Endothelial cell of umbilical vein (primary cell): ENCODE measurements at regions not wholly inside any gene's neighbourhood (a gene's known extent, or its start where the extent isn't known, plus 50 kb on each side); places are given as distances from the start of the nearest gene placed in this dataset.

Source experiments
- BruUV-seq: library from RNA; stranded (reverse); fragments of 400-500 nt; replicated peaks from 2 replicates; lab custom pipeline; 2021; lab: Mats Ljungman, UMichigan
- CTCF ChIA-PET: fragments of 300-600, 350-600 bp; sonication (Branson Sonifier 250); formaldehyde crosslinking; loops from one replicate; lab custom pipeline; 2021; ENCODE audit warnings: antibody characterized with exemption, inconsistent platforms; lab: Charles Lee
- POLR2A ChIA-PET: fragments of 300-600, 350-600 bp; sonication (Branson Sonifier 250); formaldehyde crosslinking; loops from one replicate; lab custom pipeline; 2021; ENCODE audit warnings: antibody characterized with exemption, inconsistent platforms; lab: Charles Lee
- DNase-seq: peaks from one replicate; pipeline ENCODE4 v3.0.0-alpha.2; 2011; ENCODE audit warnings: low read depth, low spot score
- FAIRE-seq: peaks from 2 replicates; lab custom pipeline; 2011; peaks lifted over from hg19 to GRCh38; lab: Jason Lieb, UNC
- H2AFZ ChIP-seq: 2 replicates; pipeline ENCODE4 v1.6.0; 2012; ENCODE audit warnings: low read depth, low read length, control low read depth, inconsistent platforms
- H3K27ac ChIP-seq: 2 replicates; pipeline ENCODE4 v1.5.1; 2011; ENCODE audit warnings: low read depth, mild to moderate bottlenecking, control low read depth, low read length, moderate library complexity; ENCODE audit not compliant: insufficient read depth
- H3K27me3 ChIP-seq, 2 experiments: 2 replicates each; pipeline versions ENCODE4 v1.6.0 to v1.6.1; 2011; ENCODE audit warnings: low read length in 2 of 2, mixed read lengths in 1 of 2; ENCODE audit not compliant: control insufficient read depth in 2 of 2, insufficient read depth in 2 of 2
- H3K36me3 ChIP-seq, 2 experiments: 2 replicates in 1 of 2; 3 replicates in 1 of 2; pipeline ENCODE4 v1.5.1; 2011; ENCODE audit warnings: low read length in 2 of 2, mild to moderate bottlenecking in 1 of 2, moderate library complexity in 1 of 2; ENCODE audit not compliant: control insufficient read depth in 2 of 2, insufficient read depth in 2 of 2; ENCODE audit errors: extremely low read depth in 1 of 2
- H3K4me1 ChIP-seq: 3 replicates; pipeline ENCODE4 v1.5.1; 2011; ENCODE audit warnings: mild to moderate bottlenecking, low read length; ENCODE audit not compliant: control insufficient read depth, insufficient read depth; ENCODE audit errors: extremely low read depth
- H3K4me2 ChIP-seq: 2 replicates; pipeline ENCODE4 v1.6.1; 2011; ENCODE audit warnings: low read length, control low read depth, mixed read lengths; ENCODE audit not compliant: insufficient read depth
- H3K4me3 ChIP-seq, 3 experiments: fragments of 200-600 bp in 1 of 3; sonication (generic), shearing (Covaris generic) in 1 of 3; replicated peaks in 1 of 3; 2 replicates each; pipeline ENCODE4 v1.5.1; 2011 to 2016; ENCODE audit warnings: control low read depth in 3 of 3, low read length in 3 of 3, mild to moderate bottlenecking in 2 of 3, inconsistent platforms in 1 of 3, low read depth in 1 of 3, moderate library complexity in 1 of 3; ENCODE audit not compliant: insufficient read depth in 1 of 3
- H3K79me2 ChIP-seq: 2 replicates; pipeline ENCODE4 v1.6.0; 2012; ENCODE audit warnings: low read length, inconsistent platforms; ENCODE audit not compliant: control insufficient read depth, insufficient read depth
- H3K9ac ChIP-seq: replicated peaks from 2 replicates; pipeline ENCODE3; 2011; ENCODE audit warnings: low read length, control low read depth; ENCODE audit not compliant: insufficient read depth; ENCODE audit errors: extremely low read depth
- H3K9me1 ChIP-seq: replicated peaks from 3 replicates; pipeline ENCODE4 v1.6.0; 2011; ENCODE audit warnings: mild to moderate bottlenecking, low read length; ENCODE audit not compliant: control insufficient read depth, insufficient read depth; ENCODE audit errors: extremely low read depth
- H3K9me3 ChIP-seq: replicated peaks from 2 replicates; pipeline ENCODE4 v1.5.1; 2012; ENCODE audit warnings: low read length, inconsistent platforms; ENCODE audit not compliant: control insufficient read depth, insufficient read depth
- H4K20me1 ChIP-seq: replicated peaks from 2 replicates; pipeline ENCODE3; 2011; ENCODE audit warnings: mild to moderate bottlenecking, low read length; ENCODE audit not compliant: control insufficient read depth, insufficient read depth; ENCODE audit errors: extremely low read depth
- EZH2 ChIP-seq: IDR thresholded peaks from 2 replicates; pipeline ENCODE4 v1.6.1; 2012; ENCODE audit warnings: borderline replicate concordance, low read depth, mild to moderate bottlenecking, moderate library complexity, low read length, inconsistent platforms; ENCODE audit not compliant: severe bottlenecking
- FOS ChIP-seq: IDR thresholded peaks from 2 replicates; pipeline ENCODE4 v1.6.1; 2011; ENCODE audit warnings: mild to moderate bottlenecking, low read length, moderate library complexity, borderline replicate concordance; ENCODE audit not compliant: insufficient read depth
- GATA2 ChIP-seq: IDR thresholded peaks from 2 replicates; pipeline ENCODE4 v1.7.0; 2011; ENCODE audit warnings: low read depth, mild to moderate bottlenecking, moderate library complexity, mixed read lengths, low read length; ENCODE audit not compliant: insufficient read length, insufficient read depth
- JUN ChIP-seq: IDR thresholded peaks from 2 replicates; pipeline ENCODE4 v1.6.1; 2011; ENCODE audit warnings: borderline replicate concordance, low read depth; ENCODE audit not compliant: insufficient read length, insufficient read depth
- MAX ChIP-seq: IDR thresholded peaks from 2 replicates; pipeline ENCODE4 v1.6.1; 2011; ENCODE audit not compliant: insufficient read depth, insufficient read length
- dilution Hi-C: fragments of 300-500 bp; cut with MboI; formaldehyde crosslinking; loops from one replicate; pipeline ENCODE4 v1.15.0; 2019; ENCODE audit warnings: low sequenced_read_pairs; ENCODE audit not compliant: extremely low pct_ligation_motif_present
- intact Hi-C: fragments of 100-400 bp; cut with micrococcal nuclease; formaldehyde crosslinking; loops from one replicate; pipeline ENCODE4 v1.10.0; 2022

- dilution Hi-C loops = no loop called here
- H2AFZ ChIP-seq = no peak overlapping the region
- TF ChIP-seq EZH2 = no peak
- no peak for TF ChIP-seq GATA2
- TF ChIP-seq MAX = no peak
- no peak for DNase-seq
- H3K4me1 ChIP-seq = no peaks in the 10 kb centered on the region
- no peaks in the 10 kb centered on the region for H3K9me3 ChIP-seq
- H3K4me3 ChIP-seq = no peak overlapping the region
- CTCF ChIA-PET = interaction anchor here (0.6 to 0.7 kb wide), 2 partner anchors 10 to 494 kb away, joined by 3 read pairs; no protein-coding TSS in a partner anchor
- intact Hi-C loops = no loop called here
- no peaks in the 10 kb centered on the region for H3K36me3 ChIP-seq
- no peaks in the 10 kb centered on the region for H3K79me2 ChIP-seq
- H3K4me2 ChIP-seq = no peak overlapping the region
- no peak overlapping the region for H3K9ac ChIP-seq
- no peaks in the 10 kb centered on the region for H3K27me3 ChIP-seq
- POLR2A ChIA-PET = no interaction called here
- no peaks in the 10 kb centered on the region for H3K9me1 ChIP-seq
- no peaks in the 10 kb centered on the region for H4K20me1 ChIP-seq
- no TSS peak for BruUV-seq
- FAIRE-seq = no peak
- H3K27ac ChIP-seq = no peak overlapping the region
These were observed 601.3 kb downstream of the BUD13 start for GRCh38 chr11:116171271-116172140.

- no peak overlapping the region for H3K4me2 ChIP-seq
- H3K9me3 ChIP-seq = no peaks in the 10 kb centered on the region
- no peaks in the 10 kb centered on the region for H3K36me3 ChIP-seq
- CTCF ChIA-PET = no interaction called here
- intact Hi-C loops = no loop called here
- H2AFZ ChIP-seq = no peak overlapping the region
- H3K27ac ChIP-seq = no peak overlapping the region
- DNase-seq (no peak), FAIRE-seq (no peak)
- no peak overlapping the region for H3K9ac ChIP-seq
- H3K27me3 ChIP-seq = no peaks in the 10 kb centered on the region
- H3K79me2 ChIP-seq = no peaks in the 10 kb centered on the region
- POLR2A ChIA-PET = no interaction called here
- H3K4me1 ChIP-seq = no peaks in the 10 kb centered on the region
- H3K4me3 ChIP-seq = no peak overlapping the region
- TF ChIP-seq FOS (no peak), JUN (no peak)
- BruUV-seq = no TSS peak
- H4K20me1 ChIP-seq = no peaks in the 10 kb centered on the region
- no peaks in the 10 kb centered on the region for H3K9me1 ChIP-seq
- dilution Hi-C loops = no loop called here
These were observed 602.2 kb downstream of the BUD13 start for GRCh38 chr11:116170526-116171120.
